GM21526 (cell line): ENCODE measurements at regions not wholly inside any gene's neighbourhood (a gene's known extent, or its start where the extent isn't known, plus 50 kb on each side); places are given as distances from the start of the nearest gene placed in this dataset.

Source experiments
- ATAC-seq: cut with Tn5 transposase; IDR thresholded peaks from one replicate; pipeline ENCODE4 v1.9.1; 2021; ENCODE audit warnings: moderate library complexity; ENCODE audit not compliant: unreplicated experiment, low FRiP score

GRCh38 chr7:49344556-49344955, 420.2 kb downstream of the CDC14C start:
- ATAC-seq = no peak

DNA sequence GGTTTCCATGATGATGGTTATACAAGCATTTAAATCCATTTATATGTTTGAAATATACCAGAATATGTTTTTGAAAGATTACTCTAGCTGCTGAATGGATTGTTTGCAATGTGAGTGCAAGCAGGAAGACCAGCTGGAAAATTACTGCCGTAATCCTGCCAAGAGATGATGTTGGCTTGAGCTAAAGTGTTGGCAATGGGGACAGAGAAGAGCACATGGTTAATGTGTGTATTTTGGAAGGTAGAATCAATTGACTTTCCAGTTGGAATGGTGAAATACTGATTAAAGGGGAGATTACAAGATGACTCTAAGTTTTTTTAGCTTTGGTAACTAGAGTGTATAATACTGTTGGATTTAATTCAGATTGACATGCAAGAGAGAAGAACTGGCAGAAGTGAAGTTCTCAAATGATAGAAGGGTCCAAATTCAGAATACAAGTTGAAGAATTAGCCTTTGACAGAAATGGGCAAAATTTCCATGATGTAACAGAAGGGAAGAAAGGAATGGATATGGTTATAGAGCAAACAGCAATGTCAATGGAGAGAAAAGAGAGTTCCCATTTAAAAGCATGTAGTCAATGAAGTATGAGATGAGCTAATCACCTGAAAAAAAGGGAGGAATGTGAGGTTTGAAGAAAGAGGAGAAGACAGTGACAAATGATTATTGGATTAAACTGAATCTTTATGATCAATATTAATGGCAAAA, 422.0 kb downstream of the CDC14C start:
- no peak for ATAC-seq

- ATAC-seq = no peak
Measured at GRCh38 chr7:49367072-49367471, 406.4 kb upstream of the VWC2 start.

- ATAC-seq = no peak
Measured at GRCh38 chr7:49371771-49372170, 401.7 kb upstream of the VWC2 start.

GRCh38 chr7:49376817-49377375, 396.5 kb upstream of the VWC2 start:
- no peak for ATAC-seq

DNA sequence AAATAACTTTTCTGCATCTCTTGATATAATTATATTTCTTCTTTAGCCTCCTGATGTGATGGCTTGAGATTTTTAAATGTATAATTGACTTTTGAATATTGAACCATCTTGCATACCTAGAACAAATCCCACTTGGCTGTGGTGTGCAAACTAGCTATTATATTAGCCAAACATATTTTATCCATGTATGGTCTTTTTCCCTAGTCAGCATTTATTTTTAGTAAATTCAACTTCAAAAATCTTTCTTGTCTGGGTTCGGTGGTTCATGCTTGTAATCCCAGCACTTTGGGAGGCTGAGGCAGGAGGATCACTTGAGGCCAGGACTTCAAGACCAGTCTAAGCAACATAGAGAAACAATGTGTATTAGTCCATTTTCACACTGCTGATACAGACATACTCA, 386.6 kb upstream of the VWC2 start:
- ATAC-seq = no peak

GRCh38 chr7:49389871-49390479, 383.5 kb upstream of the VWC2 start:
- ATAC-seq = no peak

GRCh38 chr7:49396229-49396628, 377.2 kb upstream of the VWC2 start:
- ATAC-seq = no peak

DNA sequence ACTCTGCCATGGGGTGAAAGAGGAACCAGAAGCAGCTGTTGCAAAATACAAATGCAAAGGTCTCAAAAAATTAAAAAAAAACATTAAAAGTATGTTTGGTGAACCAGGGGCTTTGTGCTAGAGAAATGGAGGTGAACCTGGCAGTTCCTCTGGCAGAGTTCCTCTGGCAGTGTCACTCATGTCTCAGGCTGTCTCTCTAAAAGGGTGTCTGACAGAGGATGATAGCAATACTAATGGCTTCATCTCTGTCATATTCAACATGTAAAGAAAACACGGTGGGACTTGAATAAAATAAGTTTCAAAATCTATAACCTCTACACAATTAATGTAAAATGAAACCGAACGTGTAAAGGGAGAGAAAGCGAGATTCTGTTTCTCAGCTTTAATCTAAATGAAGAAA, 375.7 kb upstream of the VWC2 start:
- ATAC-seq = no peak

DNA sequence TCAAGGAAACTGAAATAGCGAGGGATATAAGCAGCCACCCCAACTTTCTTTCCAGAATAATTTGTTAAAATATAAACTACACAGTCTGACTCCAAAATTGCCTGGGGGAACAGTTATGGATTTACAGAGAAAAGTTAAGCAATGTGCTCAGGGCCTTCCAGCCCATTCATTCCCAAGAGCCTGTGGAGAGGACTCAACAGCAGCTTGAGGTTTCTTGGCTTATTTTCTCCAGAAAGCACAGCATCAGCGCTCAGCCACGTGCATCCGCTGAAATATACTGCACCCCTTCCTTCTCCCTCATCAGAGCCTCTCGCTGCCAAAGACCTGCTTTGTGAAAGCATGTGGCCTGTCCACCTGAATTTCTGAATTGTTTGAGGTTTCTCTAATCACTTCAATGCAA, 375.2 kb upstream of the VWC2 start:
- ATAC-seq = no peak

DNA sequence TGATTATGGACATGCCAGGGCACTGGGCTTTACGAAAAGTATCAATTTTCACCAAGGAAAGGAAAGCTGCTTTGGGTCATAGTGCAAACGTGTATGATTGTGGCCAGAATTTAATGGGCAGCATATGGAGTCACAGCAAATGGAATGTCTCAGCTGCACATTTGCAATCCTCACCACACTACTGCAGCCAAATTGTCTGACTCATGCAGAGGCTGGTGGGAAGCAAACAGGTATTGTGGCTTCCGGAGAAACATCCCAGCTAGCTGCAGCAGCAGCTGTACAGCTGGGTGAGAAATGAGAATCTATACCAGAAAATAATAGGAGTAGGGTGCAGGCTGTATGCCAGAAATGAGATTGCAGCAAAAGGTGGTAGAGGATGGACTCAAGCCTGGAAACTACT, 374.7 kb upstream of the VWC2 start:
- no peak for ATAC-seq

GRCh38 chr7:49400891-49401550, 372.4 kb upstream of the VWC2 start:
- ATAC-seq = no peak

DNA sequence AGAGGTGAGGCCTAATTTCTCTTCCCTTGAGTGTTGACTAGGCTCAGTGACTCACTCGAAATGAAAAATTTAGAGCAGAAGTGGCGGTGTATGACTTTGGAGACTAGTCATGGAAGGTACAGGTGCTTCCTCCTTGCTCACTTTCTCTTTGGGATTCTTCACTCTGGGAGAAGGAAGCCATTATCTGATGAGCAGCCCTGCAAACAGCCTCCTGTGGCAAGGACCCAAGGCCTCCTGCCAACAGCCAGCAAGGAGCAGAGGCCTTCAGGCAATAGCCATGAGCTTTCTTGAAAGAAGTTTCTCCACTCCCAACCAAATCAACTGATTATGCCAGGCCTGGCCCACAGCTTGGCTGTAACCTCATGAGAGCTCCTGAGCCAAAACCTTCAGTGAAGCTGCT, 369.6 kb upstream of the VWC2 start:
- no peak for ATAC-seq

GRCh38 chr7:49407205-49407604, 366.2 kb upstream of the VWC2 start:
- ATAC-seq = no peak

- ATAC-seq = no peak
Measured at GRCh38 chr7:49417034-49417433, 356.4 kb upstream of the VWC2 start.

GRCh38 chr7:49418963-49419362, 354.5 kb upstream of the VWC2 start:
- no peak for ATAC-seq

DNA sequence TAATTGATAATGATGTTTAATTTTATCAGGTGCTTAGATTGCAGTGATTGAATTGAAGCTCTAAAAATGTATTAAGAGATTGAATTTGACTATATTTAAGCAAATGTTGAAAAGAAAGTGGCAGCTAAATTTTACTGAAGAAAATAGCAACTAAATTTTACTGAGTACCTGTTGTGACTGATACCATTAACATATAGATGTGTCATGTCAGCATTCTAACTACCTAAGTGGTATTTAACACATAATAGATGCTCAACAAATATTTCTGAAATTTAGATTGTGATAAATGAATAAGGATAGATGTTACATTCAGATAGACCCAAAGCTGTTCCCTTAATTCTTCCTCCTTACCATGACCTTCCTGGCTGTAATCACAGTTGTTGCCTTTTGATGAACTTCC, 350.9 kb upstream of the VWC2 start:
- no peak for ATAC-seq

DNA sequence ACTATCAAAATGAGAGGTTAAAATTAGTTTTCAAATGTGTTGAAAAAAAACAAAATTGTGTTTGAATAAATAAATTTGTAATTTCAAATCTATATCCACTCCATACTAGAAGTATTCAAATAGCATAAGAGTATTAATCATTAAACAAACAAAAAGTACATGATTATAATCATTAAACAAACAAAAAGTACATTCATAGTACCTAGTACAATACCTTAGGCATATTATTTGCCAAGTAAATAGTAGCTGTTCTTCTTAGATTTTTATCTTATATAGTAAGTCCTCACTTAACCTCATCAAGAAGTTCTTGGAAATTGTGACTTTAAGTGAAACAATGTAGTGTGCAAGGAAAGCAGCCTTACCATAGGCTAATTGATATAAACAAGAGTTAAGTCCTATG, 349.3 kb upstream of the VWC2 start:
- ATAC-seq = no peak

DNA sequence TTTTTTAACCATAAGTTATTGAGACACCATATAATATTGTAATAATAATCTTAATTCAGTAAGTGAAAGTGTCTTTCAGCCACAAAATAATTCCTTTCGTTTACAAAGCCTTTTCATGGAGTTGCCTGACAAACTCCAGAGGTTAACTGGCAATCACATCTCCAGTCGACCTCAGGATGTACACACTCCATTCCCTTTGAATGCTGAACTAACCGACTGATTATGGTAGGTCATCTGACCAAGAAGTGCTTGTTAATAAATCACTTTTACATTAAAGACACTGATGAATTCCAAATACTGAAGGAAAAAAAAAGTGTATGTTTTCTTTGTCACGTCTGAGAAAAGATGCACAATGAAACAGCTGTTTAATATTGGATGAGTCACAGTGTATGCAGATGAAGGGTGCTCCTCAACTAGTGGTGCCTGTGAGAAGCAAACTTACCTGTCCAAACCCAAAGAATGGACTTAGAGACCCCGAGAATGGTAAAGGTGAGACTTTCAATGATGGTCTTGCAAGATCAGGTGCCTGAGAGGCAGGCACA, 348.1 kb upstream of the VWC2 start:
- no peak for ATAC-seq

- no peak for ATAC-seq
Measured at GRCh38 chr7:49432254-49432653, 341.2 kb upstream of the VWC2 start.

GRCh38 chr7:49433794-49434193, 339.6 kb upstream of the VWC2 start:
- ATAC-seq = no peak
